Immature natural killer cell (primary cell): ENCODE measurements at regions not wholly inside any gene's neighbourhood (a gene's known extent, or its start where the extent isn't known, plus 50 kb on each side); places are given as distances from the start of the nearest gene placed in this dataset.

Experiments used
- DNase-seq, 3 donors: peaks; one replicate each; pipeline ENCODE4 v3.0.0; 2022; ENCODE audit warnings: mixed read lengths in 1 of 3
- H3K27ac Mint-ChIP-seq, 6 donors: one replicate each; pipeline ENCODE4 v1.8.0; 2020; ENCODE audit warnings: mixed read lengths in 6 of 6, mild to moderate bottlenecking in 5 of 6, inconsistent platforms in 4 of 6, moderate library complexity in 3 of 6
- H3K27me3 Mint-ChIP-seq, 3 donors: one replicate each; pipeline ENCODE4 v1.8.0; 2020 to 2021; ENCODE audit warnings: low read depth in 3 of 3, mild to moderate bottlenecking in 3 of 3, mixed read lengths in 3 of 3, moderate library complexity in 3 of 3, inconsistent platforms in 1 of 3
- H3K36me3 Mint-ChIP-seq, 3 donors: one replicate each; pipeline ENCODE4 v1.8.0; 2020; ENCODE audit warnings: mixed read lengths in 3 of 3, inconsistent platforms in 2 of 3, mild to moderate bottlenecking in 2 of 3
- H3K4me1 Mint-ChIP-seq, 2 donors: one replicate each; pipeline ENCODE4 v1.8.0; 2020; ENCODE audit warnings: inconsistent platforms in 2 of 2, mild to moderate bottlenecking in 2 of 2, mixed read lengths in 2 of 2, moderate library complexity in 1 of 2
- H3K4me3 Mint-ChIP-seq, 5 donors: one replicate each; pipeline ENCODE4 v1.8.0; 2020; ENCODE audit warnings: mild to moderate bottlenecking in 5 of 5, mixed read lengths in 5 of 5, inconsistent platforms in 3 of 5, moderate library complexity in 3 of 5
- H3K9me3 Mint-ChIP-seq, 6 donors: one replicate each; pipeline ENCODE4 v1.8.0; 2020; ENCODE audit warnings: mild to moderate bottlenecking in 6 of 6, mixed read lengths in 6 of 6, inconsistent platforms in 4 of 6, moderate library complexity in 3 of 6

DNA sequence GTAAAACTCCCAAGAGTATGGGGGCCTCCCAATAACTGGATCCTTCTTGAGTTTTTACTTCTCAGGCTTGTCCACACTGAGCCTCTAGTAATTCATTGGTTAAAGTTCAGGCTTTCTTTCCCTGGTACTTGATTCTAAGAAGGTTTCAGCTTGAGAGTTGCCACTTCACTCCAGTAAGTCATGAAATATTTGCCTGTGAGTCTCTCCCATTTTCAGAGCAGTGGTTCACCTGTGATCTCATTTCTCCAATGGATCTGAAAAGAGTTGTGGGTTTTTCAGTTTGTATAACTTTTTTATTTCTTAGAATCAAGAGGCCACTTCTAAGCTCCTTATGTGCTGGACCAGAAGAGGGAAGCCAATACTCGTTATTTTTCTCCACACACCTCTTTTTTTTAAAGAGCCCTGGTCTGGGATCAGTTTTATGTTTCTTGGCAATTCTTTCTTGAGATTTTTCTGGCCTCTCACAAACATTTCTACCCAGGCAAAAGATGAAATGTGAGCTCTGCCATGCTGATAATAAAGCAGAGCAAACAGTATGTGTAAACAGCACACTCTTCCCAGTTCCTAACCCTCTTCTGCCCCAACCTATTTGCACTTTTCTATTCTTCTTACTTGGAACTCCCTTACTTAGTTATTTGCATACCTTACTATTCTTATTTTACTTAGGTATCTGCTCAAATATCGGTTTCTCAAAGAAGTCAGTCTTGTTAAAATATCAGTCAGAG is 983.4 kb downstream of the CCSER2 start:
- Mint-ChIP-seq H3K27ac (no peak overlapping the region), H3K4me1 (no peaks in the 10 kb centered on the region), H3K36me3 (peaks cover 0 to 2% (median 0%) of the 10 kb centered on the region in 3 donors), H3K4me3 (no peak overlapping the region), H3K27me3 (peaks cover 0 to 2% (median 0%) of the 10 kb centered on the region in 3 donors), H3K9me3 (peaks cover 0 to 19% (median 7%) of the 10 kb centered on the region in 6 donors)
- no peak for DNase-seq

DNA sequence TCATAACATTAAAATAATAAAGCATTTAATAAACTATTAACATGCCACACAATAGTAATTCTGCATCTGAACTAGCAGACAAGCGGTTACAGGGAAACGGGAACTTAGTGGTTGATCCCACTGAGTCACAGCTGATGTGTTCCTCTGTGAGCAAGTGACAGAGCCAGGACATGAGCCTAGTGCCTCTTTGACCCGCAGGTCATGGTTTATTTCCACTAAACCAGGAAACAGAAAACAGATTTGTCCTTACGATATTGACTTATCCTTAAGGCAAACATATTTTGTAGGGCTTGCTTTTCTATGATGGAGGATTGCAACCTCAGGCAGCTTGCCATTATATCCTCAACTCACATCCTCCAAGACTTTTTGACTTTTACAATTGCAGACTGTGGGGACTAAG is 987.3 kb downstream of the CCSER2 start:
- Mint-ChIP-seq H3K4me1 (no peaks in the 10 kb centered on the region), H3K27me3 (peaks cover 0 to 2% (median 0%) of the 10 kb centered on the region in 3 donors), H3K36me3 (peaks cover 0 to 2% (median 0%) of the 10 kb centered on the region in 3 donors), H3K9me3 (peaks cover 0 to 19% (median 6%) of the 10 kb centered on the region in 6 donors), H3K27ac (no peak overlapping the region), H3K4me3 (no peak overlapping the region)
- no peak for DNase-seq

DNA sequence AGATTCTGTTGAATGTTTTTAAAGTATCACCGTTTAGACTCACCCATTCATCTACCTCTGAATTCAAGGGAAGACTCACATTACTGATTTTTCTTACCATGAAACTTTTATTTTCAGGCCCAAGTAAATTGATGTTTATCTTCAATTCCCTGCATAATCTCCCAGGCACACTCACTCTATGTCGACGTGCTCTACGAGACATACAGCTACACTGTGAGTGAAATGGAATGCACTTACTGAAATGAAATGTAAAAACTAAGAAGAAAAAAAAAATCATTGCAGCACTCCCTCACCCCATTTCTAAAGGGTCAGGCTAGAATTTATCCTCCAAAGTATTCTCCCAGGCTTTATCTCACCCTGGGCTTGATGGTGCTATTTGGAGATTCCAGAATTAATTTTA is 987.9 kb downstream of the CCSER2 start:
- H3K4me3 Mint-ChIP-seq, result no peak overlapping the region
- H3K4me1 Mint-ChIP-seq, result no peaks in the 10 kb centered on the region
- H3K27me3 Mint-ChIP-seq, result peaks cover 0 to 2% (median 0%) of the 10 kb centered on the region in 3 donors
- DNase-seq, result no peak
- peaks cover 0 to 2% (median 0%) of the 10 kb centered on the region in 3 donors for H3K36me3 Mint-ChIP-seq
- H3K27ac Mint-ChIP-seq, result no peak overlapping the region
- peaks cover 0 to 16% (median 5%) of the 10 kb centered on the region in 6 donors for H3K9me3 Mint-ChIP-seq

DNA sequence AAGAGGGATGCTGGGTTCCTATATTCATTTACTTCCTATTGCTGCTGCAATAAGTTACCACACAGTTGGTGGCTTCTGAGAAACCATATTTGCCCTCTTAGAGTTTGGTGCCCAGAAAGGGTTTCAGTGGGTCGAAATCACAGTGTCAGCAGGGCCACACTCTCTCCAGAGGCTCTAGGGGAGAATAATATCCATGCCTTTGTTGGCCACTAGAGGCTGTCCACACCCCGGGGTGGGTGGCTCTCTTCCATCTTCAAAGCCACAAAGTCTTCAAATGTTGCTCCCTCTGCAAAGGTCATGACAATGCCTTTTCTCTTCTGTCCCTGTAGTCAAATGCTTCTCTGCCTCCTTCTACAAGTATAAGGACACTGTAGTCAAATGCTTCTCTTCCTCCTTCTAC is 989.4 kb downstream of the CCSER2 start:
- Mint-ChIP-seq H3K27me3 (peaks cover 0 to 2% (median 0%) of the 10 kb centered on the region in 3 donors), H3K4me1 (no peaks in the 10 kb centered on the region), H3K27ac (no peak overlapping the region), H3K36me3 (peaks cover 0 to 2% (median 0%) of the 10 kb centered on the region in 3 donors), H3K4me3 (no peak overlapping the region), H3K9me3 (peaks cover 0 to 16% (median 3%) of the 10 kb centered on the region in 6 donors)
- DNase-seq, result no peak

DNA sequence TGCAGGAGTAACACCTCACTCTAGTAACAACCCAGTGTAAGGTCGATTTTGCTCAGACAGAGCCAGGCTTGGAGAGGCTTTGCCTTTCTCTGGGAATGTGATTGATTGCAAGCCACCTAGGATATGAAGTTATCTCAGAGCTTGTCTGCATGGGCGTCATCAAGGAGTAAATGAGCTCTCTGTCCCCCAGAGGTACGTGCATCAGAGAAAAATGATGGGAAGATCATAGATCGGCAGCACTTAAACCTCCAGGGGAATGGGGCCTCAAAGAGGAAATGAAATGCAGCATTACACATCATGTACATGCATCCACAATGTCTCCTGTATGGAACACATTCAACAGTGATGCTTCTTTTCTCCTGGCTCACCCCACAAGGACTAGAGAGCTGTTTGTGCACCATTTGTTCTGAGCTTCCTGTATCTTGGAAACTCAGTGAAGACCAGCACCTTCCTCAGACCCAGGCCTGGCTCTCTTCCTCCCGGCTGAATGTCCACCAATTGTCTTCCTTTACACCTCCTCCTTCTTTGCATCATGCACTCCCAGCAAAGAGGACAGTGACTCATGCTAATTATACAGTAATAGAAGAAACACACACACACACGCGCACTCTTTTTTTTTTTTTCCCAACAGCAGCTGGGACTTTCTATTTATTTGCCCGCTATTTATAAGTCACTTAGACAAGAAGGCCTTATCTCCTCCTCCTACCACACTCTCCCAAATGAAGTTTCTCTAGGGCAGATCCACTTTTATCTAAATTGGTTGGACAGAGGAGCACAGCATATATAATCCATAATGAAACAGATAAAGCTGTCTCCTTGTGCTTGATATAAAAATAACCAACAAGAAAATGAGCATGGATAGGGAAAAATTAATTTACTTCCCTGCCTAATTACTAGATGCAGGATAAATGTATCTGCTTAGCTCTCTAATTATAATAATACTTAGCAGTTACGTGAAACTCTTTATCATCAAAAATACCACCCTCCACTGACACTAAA is 990.7 kb downstream of the CCSER2 start:
- Mint-ChIP-seq H3K4me1 (no peaks in the 10 kb centered on the region), H3K9me3 (peaks cover 0 to 16% (median 3%) of the 10 kb centered on the region in 6 donors), H3K27ac (no peak overlapping the region), H3K4me3 (no peak overlapping the region), H3K27me3 (peaks cover 0 to 2% (median 0%) of the 10 kb centered on the region in 3 donors), H3K36me3 (peaks cover 0 to 2% (median 0%) of the 10 kb centered on the region in 3 donors)
- DNase-seq, result no peak

DNA sequence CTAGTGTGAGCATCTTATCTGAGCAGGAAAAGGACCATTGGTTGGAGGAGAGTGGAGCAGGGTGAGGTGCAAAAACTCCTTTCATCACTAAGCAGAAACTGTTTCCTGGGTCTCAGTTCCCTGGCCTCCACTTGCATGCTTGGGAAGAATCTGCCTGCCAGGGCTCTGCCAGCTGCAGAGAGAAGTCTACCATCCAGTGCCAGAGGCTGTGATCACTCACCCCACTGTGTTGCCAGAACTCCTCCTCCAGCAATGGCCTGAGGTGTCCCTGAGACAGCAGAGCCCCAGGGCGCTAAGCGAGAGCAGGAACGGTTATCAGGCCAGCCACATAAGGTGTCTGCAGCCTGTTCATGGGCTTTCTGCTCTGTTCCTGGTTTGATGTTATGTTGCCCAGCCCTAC is 991.4 kb downstream of the CCSER2 start:
- no peak for DNase-seq
- Mint-ChIP-seq H3K4me3 (no peak overlapping the region), H3K27me3 (peaks cover 0 to 2% (median 0%) of the 10 kb centered on the region in 3 donors), H3K36me3 (peaks cover 0 to 2% (median 0%) of the 10 kb centered on the region in 3 donors), H3K27ac (no peak overlapping the region), H3K9me3 (peaks cover 0 to 16% (median 3%) of the 10 kb centered on the region in 6 donors), H3K4me1 (no peaks in the 10 kb centered on the region)

DNA sequence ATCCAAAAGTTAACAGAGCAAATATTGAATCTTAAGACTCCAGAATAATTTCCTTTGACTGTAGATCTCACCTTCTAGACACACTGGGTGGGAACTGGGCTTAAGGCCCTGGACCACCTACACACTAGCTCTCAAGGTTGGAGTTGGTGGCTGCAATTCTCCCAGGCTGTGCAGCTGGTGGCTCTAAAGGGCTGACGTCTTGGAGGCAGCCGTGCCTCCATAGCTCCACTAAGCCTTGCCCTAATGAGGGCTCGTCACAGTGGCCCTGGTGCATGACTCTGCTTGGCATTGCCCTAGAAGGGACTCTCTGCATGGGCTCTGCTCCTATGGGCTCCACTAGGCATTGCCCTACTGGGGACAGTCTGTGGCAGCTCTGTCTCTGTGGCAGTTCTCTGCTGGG is 1005.2 kb downstream of the CCSER2 start:
- peaks cover 2 to 38% (median 11%) of the 10 kb centered on the region in 6 donors for H3K9me3 Mint-ChIP-seq
- no peak for DNase-seq
- no peaks in the 10 kb centered on the region for H3K4me1 Mint-ChIP-seq
- H3K4me3 Mint-ChIP-seq, result no peak overlapping the region
- H3K36me3 Mint-ChIP-seq, result no peaks in the 10 kb centered on the region
- peaks cover 0 to under 1% (median 0%) of the 10 kb centered on the region in 3 donors for H3K27me3 Mint-ChIP-seq
- no peak overlapping the region for H3K27ac Mint-ChIP-seq

DNA sequence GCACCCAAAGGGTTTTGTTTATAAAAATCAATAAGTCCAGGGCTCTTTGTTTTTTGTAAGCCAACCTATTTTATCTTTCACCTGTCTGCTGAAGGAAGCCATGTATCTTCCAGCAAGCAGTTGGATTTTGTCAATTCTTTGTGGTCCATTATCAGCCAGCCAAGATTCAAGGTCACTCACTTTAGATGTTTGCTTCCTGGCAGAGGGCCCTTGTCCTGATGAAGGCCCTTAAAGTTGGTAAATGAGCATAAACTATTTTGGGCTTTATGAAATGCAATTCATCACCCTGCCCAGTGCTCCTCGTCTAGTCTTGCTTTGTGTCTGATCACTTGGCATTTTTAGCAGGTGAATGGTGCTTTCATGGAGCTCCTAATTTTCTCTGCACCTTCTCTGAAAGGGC is 1004.2 kb downstream of the GRID1 start:
- no peak overlapping the region for H3K4me3 Mint-ChIP-seq
- peaks cover 0 to 11% (median 6%) of the 10 kb centered on the region in 6 donors for H3K9me3 Mint-ChIP-seq
- no peaks in the 10 kb centered on the region for H3K36me3 Mint-ChIP-seq
- no peak overlapping the region for H3K27ac Mint-ChIP-seq
- H3K27me3 Mint-ChIP-seq, result no peaks in the 10 kb centered on the region
- H3K4me1 Mint-ChIP-seq, result no peaks in the 10 kb centered on the region
- no peak for DNase-seq

DNA sequence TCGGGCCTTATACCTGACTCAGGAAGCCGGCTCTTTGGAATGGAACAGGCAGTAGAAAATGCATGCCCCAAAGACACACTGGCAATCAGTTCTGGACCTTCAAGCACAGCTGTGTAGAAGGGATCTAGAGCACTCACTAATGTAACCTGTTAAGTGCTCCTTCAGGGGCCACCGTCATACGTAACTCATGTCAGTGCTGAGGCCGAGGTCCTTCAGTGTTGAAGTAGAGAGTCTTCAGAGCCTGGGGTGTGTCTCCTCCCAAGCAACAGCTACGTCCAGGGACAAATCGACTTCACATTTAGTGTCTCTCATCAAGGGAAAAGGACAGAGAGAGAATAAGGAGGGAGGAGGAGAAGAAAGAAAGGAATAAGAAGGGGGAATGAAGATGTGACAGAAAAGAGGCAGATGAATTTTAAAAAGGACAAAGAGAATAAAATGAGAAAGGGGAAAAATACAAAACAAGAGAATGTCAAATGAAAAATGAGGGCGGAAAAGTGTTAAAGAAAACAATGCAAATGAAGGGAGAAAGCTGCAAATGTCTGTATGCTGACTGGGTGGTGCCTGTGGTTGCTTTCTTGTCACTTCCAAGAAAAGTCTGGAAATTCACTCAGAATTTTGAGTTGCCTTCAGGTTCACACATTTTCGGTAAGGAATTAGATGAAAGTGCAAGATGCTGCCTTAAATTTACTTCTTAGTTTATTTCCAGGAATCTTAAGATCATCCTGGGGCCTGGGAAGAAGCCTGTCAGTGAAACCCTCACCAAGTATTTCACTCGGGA is 989.4 kb downstream of the GRID1 start:
- DNase-seq, result no peak
- H3K27me3 Mint-ChIP-seq, result peaks cover 0 to 5% (median 0%) of the 10 kb centered on the region in 3 donors
- H3K36me3 Mint-ChIP-seq, result no peaks in the 10 kb centered on the region
- H3K4me3 Mint-ChIP-seq, result no peak overlapping the region
- H3K4me1 Mint-ChIP-seq, result no peaks in the 10 kb centered on the region
- no peak overlapping the region for H3K27ac Mint-ChIP-seq
- peaks cover 0 to 29% (median 3%) of the 10 kb centered on the region in 6 donors for H3K9me3 Mint-ChIP-seq

DNA sequence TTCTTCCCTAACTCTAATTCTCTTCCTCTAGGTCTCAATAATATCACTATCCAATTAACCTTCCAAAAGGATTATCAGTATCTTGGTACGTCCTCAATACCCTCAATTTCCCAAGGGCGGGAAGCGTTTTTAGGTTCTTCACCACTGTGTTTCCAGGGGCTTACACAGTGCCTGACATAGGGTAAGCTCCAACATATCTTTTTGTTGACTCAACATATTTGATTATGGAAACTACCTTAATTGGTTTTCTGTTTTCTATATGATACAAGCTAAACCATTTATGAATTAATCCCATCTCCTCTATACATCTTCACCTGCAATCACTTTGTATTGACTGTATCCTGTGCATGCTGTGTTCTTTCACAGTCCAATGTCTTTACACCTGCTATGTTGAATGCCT is 987.3 kb downstream of the GRID1 start:
- Mint-ChIP-seq H3K4me1 (no peaks in the 10 kb centered on the region), H3K36me3 (no peaks in the 10 kb centered on the region), H3K4me3 (no peak overlapping the region), H3K27ac (no peak overlapping the region), H3K27me3 (peaks cover 0 to 5% (median 0%) of the 10 kb centered on the region in 3 donors), H3K9me3 (peaks cover 0 to 24% (median 7%) of the 10 kb centered on the region in 6 donors)
- DNase-seq, result no peak

DNA sequence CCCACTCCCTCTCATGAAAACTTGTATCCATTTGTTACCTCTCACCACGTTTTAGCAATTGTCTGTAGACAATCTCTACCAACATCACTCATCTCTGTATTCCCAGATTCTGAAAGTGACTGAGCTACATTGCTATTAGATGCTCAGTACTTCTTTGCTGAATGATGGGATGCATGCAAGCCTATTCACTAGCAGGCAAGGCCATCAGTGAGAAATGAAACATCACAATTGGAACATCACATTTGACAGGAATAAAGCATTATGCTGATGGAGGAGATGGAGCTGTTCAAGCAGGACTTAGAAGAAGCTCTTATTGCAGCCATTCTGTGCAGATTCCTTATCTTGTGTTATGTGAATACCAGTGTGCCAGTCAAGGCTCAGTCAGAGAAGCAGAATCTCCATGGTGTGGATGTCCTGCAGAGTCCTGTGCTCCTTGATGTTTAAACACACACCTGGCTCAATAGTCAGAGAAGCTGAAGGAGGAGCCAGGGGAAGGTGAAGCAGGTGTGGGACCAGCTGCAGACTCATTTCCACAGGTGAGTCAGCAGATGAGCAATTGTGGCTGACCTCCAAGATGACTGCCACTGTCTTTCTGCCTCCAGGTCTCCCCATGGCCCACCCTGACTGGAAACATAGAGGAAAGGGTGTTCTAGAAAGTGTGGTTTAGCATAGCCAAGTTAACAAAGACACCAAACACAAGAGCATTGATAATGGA is 965.5 kb downstream of the GRID1 start:
- Mint-ChIP-seq H3K9me3 (peaks cover 2 to 13% (median 7%) of the 10 kb centered on the region in 6 donors), H3K27ac (no peak overlapping the region), H3K36me3 (no peaks in the 10 kb centered on the region), H3K27me3 (no peaks in the 10 kb centered on the region), H3K4me1 (no peaks in the 10 kb centered on the region), H3K4me3 (no peak overlapping the region)
- DNase-seq, result no peak

DNA sequence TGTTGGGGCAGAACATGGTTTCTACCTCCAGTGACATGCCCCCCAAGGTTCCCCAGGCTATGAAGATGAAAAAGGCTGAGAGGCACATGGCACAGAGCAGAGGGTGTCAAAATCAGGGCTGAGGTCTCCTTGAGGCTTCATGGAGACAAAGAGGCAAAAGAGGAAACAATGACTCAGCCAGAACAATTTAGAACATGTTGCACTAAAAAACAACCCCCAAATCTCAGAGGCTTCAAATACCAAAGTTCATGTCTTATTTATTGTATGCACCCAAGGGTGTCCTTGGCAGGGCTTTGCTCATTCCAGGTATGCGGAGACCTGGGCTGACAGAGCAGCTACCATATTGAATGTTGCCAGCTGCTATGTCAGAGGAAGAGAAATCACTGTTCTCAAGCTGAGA is 964.1 kb downstream of the GRID1 start:
- Mint-ChIP-seq H3K4me1 (no peaks in the 10 kb centered on the region), H3K9me3 (peaks cover 0 to 17% (median 8%) of the 10 kb centered on the region in 6 donors), H3K27me3 (peaks cover 0 to 4% (median 0%) of the 10 kb centered on the region in 3 donors)

DNA sequence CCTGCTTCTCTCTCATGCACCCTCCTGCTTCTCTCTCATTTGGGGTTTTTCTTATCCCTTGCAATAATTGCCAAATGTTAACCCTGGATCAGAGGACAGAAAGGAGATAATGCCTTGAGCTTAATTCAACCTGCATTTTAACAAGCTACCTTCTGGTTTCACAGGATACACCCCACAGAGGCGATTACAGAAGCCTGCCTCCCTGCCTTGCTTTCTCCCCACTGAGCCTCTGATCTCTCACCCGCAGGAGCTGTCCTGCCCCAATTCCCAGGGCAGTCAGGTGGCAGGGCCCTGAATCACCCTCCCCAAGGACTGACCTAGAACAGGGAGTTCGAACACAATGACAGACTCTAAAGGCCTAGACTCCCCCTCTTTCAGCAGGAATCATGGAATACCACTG is 959.5 kb downstream of the GRID1 start:
- no peaks in the 10 kb centered on the region for H3K4me1 Mint-ChIP-seq
- H3K4me3 Mint-ChIP-seq, result no peak overlapping the region
- no peak for DNase-seq
- H3K36me3 Mint-ChIP-seq, result peaks cover 0 to 3% (median 0%) of the 10 kb centered on the region in 3 donors
- peaks cover 0 to 8% (median 3%) of the 10 kb centered on the region in 3 donors for H3K27me3 Mint-ChIP-seq
- H3K9me3 Mint-ChIP-seq, result peaks cover 4 to 41% (median 16%) of the 10 kb centered on the region in 6 donors
- H3K27ac Mint-ChIP-seq, result no peak overlapping the region

More for the DNA sequence above, 964.1 kb downstream of the GRID1 start:
- no peaks in the 10 kb centered on the region for H3K36me3 Mint-ChIP-seq
- no peak for DNase-seq
- no peak overlapping the region for H3K4me3 Mint-ChIP-seq
- no peak overlapping the region for H3K27ac Mint-ChIP-seq
